ENCODE measurements at regions not wholly inside any gene's neighbourhood (a gene's known extent, or its start where the extent isn't known, plus 50 kb on each side); places are given as distances from the start of the nearest gene placed in this dataset.

DNA sequence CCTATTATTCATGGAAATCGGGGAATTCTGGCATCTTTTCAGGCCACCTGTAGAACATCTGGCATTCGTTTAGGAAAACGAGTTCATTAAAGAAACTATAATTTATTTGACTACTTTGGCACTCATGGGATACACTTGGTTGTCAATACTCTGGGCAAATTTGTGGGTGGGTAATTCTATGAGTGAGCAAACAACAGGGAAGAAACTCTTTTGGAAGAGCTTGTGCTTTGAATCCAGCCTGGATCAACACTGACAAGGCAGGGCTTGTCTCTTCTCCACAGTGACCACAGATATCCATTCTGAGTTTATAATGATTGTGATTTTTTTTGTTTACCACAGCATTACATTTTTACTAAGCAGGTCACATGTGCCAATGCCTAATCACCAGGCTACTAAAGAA is 394.7 kb downstream of the THBS2 start:
- TF ChIP-seq, protein P1, sequence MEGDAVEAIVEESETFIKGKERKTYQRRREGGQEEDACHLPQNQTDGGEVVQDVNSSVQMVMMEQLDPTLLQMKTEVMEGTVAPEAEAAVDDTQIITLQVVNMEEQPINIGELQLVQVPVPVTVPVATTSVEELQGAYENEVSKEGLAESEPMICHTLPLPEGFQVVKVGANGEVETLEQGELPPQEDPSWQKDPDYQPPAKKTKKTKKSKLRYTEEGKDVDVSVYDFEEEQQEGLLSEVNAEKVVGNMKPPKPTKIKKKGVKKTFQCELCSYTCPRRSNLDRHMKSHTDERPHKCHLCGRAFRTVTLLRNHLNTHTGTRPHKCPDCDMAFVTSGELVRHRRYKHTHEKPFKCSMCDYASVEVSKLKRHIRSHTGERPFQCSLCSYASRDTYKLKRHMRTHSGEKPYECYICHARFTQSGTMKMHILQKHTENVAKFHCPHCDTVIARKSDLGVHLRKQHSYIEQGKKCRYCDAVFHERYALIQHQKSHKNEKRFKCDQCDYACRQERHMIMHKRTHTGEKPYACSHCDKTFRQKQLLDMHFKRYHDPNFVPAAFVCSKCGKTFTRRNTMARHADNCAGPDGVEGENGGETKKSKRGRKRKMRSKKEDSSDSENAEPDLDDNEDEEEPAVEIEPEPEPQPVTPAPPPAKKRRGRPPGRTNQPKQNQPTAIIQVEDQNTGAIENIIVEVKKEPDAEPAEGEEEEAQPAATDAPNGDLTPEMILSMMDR (IDR thresholded peaks at IDR 0.05): no peak
- TF ChIP-seq POLR2A (IDR thresholded peaks at IDR 0.05) (no peak), POLR2AphosphoS5 (IDR thresholded peaks at IDR 0.05) (peak; percentile 61)
